GM18508 (cell line): ENCODE measurements at regions not wholly inside any gene's neighbourhood (a gene's known extent, or its start where the extent isn't known, plus 50 kb on each side); places are given as distances from the start of the nearest gene placed in this dataset.

Experiments used
- ATAC-seq: cut with Tn5 transposase; IDR thresholded peaks from one replicate; pipeline ENCODE4 v1.9.1; 2021; ENCODE audit warnings: moderate number of reproducible peaks; ENCODE audit not compliant: insufficient read depth, unreplicated experiment

GRCh38 chr10:31140716-31141115 lies 109.1 kb upstream of the ZNF438 start:
- ATAC-seq: no peak

DNA sequence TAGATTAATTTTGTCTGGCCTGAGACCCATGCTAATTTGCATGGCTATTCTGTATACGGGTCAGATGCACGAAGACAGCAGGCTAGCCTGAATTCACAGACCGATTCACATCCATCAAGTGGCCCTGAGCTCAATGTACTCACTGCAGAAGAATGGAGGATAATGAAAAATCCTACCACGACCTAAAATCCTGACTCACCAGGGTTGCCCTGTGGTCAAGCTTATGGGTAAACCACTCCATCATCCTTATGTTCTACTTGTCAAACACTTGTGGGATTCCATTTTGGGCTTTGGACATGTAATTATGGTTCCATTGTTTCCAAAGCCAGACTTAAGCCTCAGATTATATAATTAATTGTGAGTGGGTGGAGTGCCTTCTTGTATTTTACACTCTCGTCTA lies 110.4 kb upstream of the ZNF438 start:
- ATAC-seq: no peak

DNA sequence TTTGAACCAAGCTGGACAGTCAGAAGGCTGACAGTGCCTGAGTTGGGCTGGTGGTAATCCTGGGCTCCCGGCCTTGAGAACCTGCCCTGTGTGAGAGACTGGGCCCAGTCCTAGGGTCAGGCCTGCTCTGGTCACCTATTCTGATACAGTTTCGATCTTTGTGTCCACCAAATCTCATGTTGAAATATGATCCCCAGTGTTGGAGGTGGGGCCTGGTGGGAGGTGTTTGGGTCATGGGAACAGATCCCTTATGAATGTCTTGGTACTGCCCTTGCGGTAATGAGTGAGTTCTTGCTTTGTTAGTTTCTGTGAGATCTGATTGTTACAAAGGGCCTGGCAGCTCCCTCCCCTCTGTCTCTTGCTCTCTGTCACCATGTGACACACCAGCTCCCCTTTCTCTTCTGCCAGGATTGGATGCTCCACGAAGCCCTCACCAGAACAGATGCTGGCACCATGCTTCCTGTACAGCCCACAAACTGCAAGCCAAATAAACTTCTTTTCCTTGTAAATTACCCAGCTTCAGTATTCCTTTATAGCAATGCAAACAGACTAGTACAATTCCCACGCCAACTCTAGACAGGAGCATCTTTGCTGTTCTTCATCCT lies 111.8 kb upstream of the ZNF438 start:
- ATAC-seq: no peak

GRCh38 chr10:31145986-31146385 lies 114.3 kb upstream of the ZNF438 start:
- no peak for ATAC-seq

DNA sequence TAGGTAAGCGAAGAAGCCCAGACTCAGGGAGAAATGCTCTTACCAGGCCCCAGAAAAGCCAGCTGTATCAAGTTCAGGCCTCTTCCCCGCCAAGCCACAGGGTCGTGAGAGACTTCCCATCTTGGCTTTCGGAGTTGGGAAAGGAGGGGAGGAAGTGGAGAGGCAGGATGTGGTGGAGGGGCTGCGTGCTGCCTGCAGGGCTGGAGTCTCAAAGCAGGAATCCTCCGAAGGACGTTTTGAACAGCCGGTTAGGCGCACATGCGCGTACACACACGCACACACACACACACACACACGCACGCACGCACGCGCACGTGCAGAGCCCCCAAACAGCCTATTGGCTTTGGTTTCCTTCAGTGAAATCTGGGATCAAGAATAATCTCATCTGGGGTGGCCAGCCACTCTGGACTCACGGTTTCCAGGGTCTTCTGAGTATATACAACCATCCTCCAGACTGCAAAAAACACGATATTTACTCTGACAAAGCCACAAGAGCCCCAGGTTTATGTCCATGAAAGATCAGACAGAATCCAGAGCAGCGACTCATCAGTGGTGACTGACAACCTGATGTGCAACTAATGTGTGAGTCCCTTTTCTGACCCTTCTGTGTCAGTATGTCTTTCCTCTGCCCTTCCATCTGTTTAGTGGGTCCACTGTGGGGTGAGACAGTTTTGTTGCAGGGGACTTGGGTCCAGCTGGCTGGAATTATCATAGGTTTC lies 115.0 kb upstream of the ZNF438 start:
- no peak for ATAC-seq

DNA sequence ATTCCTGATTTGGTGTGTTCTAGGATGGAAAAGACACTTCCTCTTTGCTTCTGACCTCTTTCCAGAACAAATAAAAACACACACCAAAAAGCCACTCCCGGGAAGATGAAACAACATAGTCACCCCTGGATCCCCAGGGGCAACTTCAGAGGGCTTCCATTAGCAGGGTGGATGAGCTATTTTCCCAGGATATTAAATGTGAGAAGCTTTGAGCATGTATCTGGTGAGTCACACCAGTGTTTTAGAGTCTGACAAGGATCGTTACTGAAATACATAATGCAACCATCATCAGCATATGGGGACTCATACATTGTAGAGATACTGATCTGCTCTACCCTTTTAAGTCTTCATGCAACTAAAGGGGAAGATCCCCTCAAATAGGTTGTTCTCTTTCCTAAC lies 115.5 kb upstream of the ZNF438 start:
- ATAC-seq: no peak

- no peak for ATAC-seq
Measured at GRCh38 chr10:31148951-31149350, 117.3 kb upstream of the ZNF438 start.

GRCh38 chr10:31149835-31150512 lies 118.3 kb upstream of the ZNF438 start:
- no peak for ATAC-seq

DNA sequence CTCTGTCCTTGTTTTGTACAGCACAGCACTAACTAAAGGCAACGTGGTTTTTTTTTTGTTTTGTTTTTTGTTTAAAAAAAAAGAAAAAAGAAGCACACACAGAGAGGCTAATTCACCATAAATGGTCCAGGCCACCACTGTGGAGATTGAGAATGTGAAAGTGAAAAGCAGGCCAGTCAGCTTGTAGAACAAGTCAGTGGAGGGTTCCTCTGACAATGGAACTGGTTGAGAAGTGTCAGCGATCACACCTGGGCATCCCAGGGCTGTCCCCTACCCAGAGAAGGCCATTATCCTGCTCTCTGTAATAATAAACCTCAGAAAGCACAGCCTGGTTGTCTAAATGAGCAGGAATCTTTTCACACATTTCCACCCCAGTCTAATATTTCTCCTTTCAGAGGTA lies 119.6 kb upstream of the ZNF438 start:
- ATAC-seq: no peak

- no peak for ATAC-seq
Measured at GRCh38 chr10:31152421-31153135, 120.9 kb upstream of the ZNF438 start.

- no peak for ATAC-seq
Measured at GRCh38 chr10:31153161-31153560, 121.5 kb upstream of the ZNF438 start.

GRCh38 chr10:31153692-31154091 lies 122.0 kb upstream of the ZNF438 start:
- ATAC-seq: no peak

DNA sequence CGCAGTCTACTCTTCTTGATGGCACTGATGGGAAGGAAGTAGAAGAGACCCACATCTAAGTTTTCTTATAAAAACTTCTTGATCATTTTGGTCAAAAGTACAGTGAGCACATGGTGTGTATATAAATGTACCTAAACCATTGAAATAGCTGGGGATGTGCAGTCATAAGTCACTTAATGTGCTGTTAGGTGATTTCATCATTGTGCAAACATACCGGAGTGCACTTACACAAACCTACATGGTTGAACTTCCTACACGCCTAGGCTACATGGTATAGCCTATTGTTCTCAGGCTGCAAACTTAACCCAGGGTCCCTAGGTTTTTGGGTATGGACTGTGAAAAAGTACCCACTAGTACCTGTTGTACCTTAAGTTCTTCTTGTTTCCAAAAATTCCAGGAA lies 123.3 kb upstream of the ZNF438 start:
- ATAC-seq: no peak

- ATAC-seq: no peak
Measured at GRCh38 chr10:31157123-31158010, 125.7 kb upstream of the ZNF438 start.

- no peak for ATAC-seq
Measured at GRCh38 chr10:31158011-31158658, 126.5 kb upstream of the ZNF438 start.

DNA sequence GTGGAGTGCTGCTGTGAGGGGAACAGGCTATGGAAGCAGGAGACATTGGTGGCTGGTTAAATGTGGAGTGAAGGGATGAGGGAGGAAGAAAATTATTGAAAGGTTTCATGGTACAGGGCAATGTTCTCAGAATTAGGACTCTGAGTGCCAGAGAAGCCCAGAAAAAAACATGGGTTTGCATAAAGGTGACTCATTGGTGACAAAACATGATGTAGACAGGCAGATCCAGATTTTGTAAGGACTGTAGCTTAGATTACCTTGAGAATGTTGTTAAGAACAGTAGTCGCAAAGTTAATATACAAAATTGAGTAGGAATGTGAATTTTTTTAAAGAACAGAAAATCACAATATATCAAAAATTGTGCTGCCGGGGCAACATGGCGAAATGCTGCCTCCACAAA lies 134.9 kb upstream of the ZNF438 start:
- ATAC-seq: no peak

DNA sequence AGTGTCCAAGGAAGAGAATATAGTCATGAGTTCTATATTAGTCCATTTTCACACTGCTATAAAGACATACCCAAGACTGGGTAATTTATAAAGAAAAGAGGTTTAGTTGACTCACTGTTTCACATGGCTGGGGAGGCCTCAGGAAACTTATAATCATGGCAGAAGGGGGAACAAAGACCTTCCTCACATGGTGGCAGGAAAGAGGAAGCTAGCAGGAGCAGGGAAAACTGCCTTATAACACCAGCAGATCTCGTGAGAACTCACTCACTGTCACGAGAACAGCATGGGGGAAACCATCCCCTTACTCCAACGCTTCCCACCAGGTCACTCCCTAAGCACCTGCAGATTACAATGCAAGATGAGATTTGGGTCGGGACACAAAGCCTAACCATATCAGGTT lies 139.0 kb upstream of the ZNF438 start:
- no peak for ATAC-seq

GRCh38 chr10:31171402-31172083 lies 139.9 kb upstream of the ZNF438 start:
- no peak for ATAC-seq

DNA sequence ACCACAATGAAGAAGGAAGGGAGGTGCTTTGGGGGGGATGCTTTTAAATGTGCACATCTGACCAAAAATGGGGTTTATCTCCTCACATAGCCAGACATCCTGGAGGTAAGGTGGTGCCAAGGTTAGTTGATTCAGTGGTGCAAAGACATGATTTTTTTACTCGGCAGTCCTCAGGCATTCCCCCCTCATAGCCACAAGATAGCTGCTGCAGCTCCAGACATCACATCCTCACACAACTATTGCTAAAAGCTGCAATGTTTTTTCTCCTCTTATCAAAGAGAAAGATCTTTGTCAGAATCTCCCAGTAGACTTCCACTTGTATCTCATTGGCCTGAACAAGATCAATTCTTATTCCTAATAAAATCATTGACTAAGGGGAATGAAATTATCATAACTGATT lies 141.3 kb upstream of the ZNF438 start:
- no peak for ATAC-seq
